Activated CD8-positive, alpha-beta memory T cell treated with anti-CD3 and anti-CD28 coated beads, Interleukin-2, amount 50 U/mL, for 48 hours (primary cell): ENCODE measurements at regions not wholly inside any gene's neighbourhood (a gene's known extent, or its start where the extent isn't known, plus 50 kb on each side); places are given as distances from the start of the nearest gene placed in this dataset.
"Not testable (repeated sequence)": the region's sequence is repeated elsewhere in the genome, so short reads cannot be mapped to it uniquely, and the experiment has no call there.

Experiments
- DNase-seq: peaks from one replicate; pipeline ENCODE4 v3.0.0-alpha.2; 2020

DNA sequence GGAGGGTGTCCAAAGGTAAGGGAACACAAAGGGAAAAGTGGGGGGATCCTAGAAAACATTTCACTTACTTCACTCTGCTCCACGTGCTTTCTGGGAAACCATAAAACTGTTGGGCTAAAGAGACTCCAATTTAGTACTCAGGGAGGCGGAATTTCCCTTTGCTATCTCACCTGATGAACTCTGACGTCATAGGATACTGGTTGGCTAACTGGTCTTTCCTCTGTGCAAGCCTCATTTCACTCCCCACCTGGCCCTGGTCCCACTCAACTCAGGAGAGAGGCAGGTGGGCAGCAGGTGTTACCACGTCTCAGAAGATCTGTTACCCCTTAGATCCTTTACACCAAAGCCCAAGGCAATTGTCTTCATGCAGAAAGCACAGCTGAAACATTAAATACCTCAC is 51.8 kb upstream of the PMAIP1 start:
- DNase-seq, result no peak

DNA sequence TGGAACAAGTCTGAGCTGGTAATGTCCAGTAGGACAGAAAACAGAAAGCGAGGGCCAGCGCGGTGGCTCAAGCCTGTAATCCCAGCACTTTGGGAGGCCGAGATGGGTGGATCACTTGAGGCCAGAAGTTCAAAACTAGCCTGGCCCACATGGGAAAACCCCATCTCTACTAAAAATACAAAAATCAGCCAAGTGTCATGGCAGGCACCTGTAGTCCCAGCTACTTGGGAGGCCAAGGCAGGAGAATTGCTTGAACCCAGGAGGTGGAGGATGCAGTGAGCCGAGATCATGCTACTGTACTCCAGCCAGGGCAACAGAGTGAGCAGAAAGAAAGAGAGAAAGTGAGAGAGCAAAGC is 52.3 kb upstream of the PMAIP1 start:
- not testable (repeated sequence) for DNase-seq

DNA sequence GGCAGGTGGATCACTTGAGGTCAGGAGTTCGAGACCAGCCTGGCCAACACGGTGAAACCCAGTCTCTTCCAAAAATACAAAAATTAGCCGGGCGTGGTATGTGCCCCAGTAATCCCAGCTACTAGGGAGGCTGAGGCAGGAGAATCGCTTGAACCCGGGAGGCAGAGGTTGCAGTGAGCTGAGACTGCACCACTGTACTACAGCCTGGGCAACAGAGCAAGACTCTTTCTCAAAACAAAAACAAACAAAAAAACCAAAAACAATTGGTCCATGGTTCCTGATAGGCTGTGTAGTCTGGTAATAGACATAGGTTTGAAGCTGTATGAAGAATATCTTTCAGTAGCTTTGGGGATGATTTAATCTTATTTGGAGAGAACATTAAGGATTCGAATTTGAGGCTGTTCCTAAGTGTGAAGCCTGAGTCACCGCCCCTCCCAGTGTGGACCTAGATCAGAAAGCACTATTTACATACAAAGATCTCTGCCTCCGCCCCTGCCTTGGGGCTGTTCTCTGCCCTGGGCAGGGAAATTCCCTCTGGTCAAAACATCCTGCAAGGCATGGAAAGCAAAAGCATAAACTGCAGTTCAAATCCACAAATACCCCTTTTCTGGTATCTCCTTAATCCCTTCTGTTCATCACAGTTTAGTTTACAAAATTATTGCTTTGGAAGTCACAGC is 52.8 kb upstream of the PMAIP1 start:
- DNase-seq, result no peak

DNA sequence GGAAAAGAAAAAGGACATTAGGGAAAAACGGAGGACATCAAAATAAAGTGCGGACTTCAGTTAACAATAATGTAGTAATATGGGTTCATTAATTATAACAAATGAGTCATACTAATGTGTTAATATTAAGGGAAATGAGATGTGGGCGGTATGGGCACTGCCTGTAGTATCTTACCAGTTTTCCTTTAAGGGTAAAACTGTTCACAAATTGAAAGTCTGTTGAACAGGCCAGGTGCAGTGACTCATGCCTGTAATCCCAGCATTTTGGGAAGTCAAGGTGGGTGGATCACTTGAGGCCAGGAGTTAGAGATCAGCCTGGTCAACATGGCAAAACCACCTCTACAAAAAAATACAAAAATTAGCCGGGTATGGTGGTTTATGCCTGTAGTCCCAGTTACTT is 56.8 kb upstream of the PMAIP1 start:
- DNase-seq, result no peak

DNA sequence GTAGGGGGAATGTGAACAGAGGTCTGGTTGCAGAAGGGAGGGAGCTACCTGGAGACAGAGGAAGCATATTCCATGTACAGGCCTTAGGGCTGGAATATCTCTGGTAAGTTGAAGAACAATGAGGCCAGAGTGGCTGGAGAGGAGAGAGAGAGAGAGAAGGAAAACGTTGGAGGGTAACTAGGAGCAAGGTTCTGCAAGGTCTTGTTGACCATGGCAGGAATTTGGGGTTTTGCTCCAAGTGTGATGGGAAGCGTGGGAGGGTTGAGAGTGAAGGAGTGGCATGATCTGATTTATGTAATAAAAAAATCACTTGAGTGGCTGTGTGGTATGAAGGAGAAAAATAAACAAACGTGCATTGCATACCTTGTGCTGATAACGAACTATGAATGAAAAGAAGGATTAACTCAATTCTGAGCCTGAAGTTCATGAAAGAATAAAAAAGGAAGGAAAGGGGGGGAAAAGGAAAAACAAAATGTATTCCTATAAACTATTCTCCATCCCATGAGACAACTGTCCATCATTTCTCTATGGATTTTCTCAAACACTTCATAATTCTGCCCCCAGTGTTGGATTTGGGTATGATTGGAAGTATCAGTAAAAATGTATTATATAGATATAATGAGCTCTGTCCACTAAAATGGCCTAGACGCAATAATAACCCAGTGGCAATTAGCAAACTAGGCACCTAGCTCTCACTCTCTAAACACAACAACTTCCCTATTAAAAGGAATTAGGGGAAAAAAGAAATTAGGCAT is 59.7 kb upstream of the PMAIP1 start:
- no peak for DNase-seq

DNA sequence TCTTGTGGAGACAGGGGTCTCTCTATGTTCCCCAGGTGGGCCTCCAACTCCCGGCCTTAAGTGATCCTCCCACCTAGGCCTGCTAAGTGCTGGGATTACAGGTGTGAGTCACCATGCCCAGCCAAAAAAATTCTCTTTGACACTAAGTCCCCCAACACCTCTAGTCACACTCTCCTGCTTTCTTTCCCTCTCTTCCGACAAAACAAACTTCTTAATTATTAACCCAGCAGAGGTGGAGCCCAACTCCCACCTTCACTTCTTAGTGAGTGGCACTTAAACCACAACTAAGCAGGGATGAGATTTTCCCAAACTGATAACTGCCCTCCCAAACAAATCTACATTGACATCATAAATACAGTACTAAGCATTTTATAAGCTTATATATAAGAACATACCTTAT is 60.5 kb upstream of the PMAIP1 start:
- no peak for DNase-seq

DNA sequence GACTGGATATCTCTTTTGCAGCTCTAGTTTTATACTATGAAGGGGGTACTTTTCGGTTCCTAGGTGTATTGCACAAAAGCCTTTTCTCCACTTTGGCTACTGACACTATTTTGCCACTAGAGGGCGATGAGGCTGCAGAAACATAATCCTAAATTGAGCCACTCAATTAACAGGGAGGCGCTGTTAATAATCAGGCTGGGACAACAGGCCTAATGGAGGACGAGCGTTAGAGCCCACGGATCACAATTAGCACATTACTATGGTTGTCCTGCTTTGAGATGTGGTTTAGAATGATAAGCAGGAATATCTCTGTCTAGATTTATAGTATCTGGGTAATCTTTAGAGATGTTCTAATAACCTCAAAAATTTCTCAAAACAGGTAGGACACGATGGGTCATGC is 62.2 kb upstream of the PMAIP1 start:
- DNase-seq, result peak; percentile 50

DNA sequence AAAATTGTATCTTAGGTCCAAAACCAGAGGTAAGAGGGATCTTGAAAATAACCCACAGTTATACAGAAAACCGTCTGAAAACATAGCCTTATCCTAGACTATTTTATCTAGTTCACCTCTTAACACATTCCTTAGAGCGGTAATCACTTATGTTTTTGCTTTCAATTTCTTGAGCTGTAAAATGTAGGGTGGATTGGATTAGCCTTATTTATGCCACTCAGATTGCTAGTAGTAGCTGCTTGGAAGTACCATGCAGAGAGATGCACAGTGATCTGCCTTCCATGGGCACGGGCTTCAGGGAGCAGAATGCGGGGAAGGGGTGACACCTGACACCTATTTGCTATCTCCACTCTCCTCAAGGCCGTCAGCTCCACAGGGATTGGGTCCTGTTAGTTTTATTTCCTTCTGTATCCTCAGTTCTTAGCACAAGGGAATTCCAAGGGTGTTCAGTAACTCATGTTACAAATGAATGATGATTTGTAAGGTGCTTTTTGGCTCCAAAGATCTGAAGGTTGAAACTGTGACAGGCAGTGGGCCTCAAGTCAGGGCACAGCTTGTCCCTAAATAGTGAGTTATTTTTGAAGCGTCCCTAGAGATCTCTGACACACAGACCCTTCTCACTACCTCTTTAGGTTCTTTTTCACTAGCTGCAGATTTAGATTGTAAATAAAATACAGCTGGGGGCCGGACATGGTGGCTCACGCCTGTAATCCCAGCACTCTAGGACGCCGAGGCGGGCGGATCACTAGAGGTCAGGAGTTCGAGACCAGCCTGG is 64.0 kb upstream of the PMAIP1 start:
- peak; percentile 18 for DNase-seq

DNA sequence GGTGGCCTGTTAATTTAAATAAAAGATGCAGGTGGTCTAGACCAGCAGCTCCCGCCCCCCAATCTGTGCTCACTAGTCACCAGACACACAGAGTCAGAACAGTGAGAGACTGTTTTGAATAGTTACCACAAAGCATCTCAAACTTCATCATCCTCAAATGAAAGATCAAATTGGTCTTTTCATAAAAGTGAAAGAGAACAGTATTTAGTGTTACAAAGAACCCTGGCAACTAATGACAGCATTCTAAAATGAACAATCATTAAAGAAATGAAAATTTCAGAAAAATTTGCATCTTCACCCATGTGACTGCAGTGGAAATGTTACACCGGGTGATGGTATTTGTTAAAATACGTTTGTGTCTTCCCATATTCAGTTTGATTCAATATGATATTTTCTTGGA is 65.5 kb upstream of the PMAIP1 start:
- DNase-seq, result no peak

DNA sequence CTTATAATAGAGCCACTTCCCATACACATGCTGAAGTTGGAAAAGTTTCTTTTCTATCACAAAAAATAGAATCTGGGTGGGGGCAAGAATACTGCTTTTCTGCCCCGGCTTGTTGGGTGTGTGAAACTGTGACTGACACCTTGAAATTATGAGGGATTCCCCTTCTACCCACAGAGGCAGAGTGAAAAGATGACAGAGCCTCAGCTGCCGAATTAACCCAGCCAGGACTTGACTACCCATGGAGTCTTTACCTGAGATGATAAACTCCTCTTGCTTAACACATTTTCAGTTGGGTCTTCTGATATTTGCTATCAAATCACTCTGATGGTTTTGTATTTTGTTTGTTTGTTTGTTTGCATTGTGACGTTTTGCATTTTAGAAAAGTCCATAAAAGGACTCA is 66.0 kb upstream of the PMAIP1 start:
- DNase-seq, result peak; percentile 40

DNA sequence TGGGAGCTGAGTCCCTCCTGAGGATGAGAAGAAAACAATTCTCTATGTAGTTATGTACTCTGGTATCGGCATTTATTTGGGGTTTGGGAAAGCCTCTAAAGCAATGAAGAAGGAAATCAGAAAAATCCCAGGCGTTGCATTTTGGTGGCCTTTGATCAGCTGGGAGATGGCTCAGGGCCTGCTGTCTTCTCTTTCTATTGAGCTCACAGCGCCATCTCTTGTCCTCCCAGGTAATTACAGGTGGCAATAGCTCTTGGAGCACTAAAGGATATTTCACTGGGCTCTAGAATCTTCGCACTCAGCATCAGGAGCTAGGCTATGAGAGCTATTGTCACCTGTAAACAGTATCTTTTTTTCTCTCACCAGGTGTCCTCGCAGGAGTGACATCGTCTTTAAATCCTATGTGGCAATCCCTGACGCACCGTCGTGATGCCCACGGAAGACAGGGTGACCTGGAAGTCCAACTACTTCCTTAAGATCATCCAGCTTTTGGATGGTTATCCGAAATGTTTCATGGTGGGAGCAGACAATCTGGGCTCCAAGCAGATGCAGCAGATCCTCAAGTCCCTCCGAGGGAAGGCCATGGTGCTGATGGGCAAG is 76.1 kb upstream of the PMAIP1 start:
- peak; percentile 68 for DNase-seq

DNA sequence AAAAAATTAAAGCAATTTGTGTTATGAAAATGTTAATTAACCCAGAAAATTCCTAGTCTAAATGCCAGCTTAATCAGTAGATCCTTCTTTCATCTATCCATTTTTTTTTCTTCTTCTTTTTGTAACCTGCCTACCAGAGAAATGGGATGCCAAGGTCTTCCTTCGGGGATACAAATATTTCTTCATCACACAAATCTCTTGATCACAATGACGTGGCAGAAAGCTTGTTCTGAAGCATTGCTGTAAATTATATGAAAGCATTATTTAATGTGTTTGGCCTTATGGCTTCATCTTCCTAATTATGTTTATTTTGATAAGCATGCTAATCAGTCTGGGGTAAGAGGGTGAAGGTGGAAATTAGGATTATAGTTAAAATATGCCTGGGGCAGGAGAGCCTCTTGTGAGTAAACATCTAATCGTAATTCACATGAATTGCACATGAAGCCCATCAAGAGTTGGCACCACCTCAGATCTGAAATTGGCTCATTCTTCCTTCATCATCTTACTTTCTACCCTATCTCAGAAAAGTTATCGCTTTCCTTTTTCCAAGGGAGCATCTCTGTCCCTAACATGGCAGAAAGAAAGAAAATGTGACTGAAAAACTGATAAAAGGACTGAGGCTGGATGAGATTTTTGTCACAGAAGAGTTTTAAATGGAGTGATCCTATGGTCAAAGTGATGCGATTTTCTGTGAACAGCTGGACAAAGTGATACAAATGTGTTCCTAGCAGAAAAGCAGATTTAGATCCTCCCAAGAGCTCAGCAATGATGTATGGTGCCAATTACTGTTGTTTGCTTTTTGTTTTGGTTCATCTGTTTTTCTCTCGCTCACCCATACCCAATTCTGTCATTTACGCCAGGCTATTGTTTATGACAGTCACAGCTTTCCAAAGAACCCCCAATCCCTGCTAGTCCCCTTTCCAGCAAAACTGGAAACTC is 76.9 kb upstream of the PMAIP1 start:
- DNase-seq, result no peak

DNA sequence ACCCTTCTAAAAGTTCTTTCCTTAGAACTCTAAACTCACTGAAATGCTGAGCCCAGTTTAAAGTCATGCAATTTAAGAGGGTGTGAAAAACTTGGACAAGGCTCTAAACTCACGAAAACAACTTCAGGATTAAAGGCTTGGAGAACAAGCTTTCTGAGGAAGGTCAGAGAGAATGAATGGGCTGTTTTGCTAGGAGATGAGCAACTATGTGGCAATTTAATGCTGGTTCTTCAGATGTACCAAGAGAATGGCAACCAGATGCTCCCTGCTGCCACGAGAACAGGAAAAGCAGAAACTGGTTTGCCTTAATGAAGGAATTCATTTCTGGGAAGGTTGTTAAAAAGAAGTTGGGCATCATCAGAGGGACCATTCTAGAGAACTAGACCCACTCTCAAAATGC is 77.8 kb upstream of the PMAIP1 start:
- DNase-seq, result no peak

DNA sequence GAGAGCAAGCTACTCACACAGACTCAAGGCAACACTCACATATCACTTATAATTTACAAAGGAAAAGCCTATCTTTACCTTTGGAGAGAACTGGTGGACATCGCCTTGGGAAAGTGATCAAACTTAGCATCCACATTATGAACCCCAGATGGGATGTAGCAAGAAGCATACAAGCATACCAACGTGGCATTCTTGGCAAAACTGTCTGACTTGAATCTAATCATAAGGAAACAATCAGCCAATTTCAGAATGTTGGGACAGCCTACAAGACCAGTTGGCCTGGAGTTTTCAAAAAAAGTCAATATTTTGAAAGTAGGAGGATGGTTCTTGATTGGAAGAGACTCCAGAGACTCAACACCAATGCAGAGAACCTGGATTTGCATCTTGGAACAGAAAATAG is 79.1 kb upstream of the PMAIP1 start:
- DNase-seq, result no peak

DNA sequence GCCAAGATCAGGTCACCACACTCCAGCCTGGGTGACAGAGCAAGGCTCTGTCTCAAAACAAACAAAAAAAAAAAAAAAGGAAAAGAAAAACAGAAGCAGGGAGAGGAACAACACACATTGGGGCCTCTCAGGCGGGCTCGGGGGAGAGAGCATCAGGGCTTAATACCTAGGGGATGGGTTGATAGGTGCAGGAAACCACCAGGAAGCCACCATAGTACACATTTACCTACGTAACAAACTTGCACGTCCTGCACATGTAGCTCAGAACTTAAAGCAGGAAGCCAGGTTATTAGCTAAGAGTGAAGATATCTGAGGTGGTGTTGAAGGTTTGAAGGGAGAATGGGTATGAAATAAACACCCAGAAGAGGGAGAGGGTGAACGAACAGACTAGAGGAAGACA is 81.0 kb upstream of the PMAIP1 start:
- DNase-seq, result no peak

DNA sequence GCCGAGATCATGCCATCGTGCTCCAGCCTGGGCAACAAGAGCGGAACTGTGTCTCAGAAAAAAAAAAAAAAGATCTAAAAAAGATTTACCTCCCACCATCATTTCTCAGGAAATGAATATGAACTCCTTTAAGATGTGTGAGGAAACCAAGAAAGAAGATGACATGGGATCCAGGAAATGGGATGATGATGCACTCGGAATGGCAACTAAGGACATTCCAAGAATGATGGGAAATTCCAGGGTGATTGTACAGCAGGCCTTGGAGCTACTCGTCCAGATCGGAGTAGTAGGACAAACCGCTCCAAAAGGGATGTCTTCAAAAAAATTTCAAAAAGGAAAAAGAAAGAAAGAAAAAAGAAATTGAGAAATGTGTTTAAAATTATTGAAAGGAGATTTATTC is 84.9 kb upstream of the PMAIP1 start:
- DNase-seq, result no peak

DNA sequence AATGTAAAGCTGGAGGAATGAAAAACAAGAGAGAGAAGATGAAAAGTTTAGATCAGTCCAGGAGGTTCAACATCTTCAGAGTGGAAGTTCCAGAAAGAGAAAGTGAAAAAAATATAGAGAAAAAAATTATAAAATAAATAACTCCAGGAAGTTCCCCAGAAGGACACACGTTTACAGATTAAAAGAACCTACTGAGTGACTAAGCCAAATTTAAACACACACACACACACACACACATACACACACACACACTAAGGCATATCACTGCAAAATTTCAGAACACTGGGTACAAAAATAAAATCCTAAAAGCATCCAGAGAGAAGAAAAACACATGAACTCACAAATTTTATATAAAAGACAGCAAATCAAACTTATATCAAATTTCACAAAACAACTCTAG is 85.9 kb upstream of the PMAIP1 start:
- DNase-seq, result no peak

DNA sequence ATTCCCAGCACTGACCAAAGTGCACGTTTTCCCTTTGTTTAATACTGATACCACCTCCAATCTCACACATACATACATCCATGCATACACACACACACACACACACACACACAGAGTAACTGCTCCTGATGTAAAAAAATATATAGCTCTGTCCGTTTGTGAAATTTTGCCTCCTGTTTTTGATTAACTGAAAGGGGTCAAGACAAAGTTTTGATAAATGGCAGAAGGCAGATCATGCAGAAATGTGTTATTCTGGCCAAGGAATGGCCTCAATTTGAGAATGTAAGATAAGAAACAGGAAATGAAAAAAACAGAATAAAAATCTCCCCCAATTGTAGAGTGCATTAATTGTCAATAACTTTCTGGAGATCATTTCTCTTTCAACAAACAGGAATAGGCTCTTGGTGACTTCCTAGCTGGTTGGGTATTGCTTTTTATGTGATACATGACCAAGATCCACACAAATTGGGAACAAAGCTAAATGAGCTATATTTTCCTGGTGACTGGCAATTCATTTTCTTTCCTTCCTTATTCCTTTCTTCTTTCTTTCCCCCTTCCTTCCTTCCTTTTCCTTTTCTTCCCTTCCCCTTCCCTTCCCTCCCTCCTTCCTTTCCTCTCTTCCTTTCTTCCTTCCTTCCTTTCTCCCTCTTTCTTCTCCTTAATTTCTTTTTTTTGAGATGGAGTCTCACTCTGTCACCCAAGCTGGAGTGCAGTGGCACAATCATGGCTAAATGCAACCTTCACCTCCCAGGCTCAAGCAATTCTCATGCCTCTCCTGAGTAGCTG is 88.9 kb upstream of the PMAIP1 start:
- DNase-seq, result no peak

DNA sequence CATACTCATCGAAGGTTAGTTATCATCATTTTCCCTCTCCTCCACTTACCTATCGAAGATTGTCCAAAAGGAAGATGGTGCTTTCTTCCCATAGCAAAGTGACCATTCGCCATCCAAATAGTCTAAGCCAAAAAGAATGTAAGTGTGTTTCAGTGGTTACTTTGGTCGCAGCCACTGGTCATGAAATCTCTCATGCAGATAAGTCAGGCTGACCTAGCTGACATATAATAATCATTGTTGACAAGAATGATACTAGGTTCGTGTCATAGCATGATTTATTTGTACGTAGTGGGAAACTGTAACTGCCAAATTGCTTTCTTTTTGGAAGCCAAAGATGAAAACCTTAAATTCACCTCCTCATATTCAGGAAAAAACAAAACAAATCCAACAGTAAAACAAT is 89.6 kb upstream of the PMAIP1 start:
- no peak for DNase-seq

DNA sequence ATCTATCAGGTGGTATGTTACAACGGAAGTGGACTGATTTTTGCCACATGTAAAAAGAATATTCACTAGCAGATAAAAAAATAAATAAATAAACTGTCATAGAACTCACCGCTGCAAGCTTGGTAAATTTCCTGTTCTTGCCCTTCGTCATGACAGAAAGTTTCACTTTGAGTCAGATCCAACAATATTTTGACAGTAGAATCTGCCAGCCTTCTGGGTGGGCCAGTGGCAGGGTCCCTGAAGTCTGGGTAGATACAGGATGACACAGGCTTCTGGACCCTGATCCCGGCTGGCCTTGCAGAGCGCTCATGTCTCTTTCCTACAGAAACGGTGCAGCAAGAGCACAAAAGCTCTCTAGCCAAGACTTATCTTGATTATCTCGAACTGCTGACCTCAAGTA is 97.8 kb upstream of the PMAIP1 start:
- DNase-seq, result no peak

DNA sequence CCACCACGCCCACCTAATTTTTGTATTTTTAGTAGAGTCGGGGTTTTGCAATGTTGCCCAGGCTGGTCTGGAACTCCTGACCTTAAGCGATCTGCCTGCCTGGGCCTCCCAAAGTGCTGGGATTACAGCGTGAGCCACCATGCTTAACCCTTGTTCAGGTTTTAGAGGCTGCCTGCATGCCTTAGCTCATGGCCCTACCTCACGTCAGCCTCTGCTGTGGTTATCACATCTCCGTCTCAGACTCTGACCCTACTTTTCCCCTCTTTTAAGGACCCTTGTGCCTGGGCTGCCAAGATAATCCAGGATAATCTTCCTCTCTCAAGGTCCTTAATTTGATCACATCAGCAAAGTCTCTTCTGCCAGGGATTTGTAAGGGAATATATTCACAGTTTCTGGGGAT is 98.2 kb upstream of the PMAIP1 start:
- no peak for DNase-seq

DNA sequence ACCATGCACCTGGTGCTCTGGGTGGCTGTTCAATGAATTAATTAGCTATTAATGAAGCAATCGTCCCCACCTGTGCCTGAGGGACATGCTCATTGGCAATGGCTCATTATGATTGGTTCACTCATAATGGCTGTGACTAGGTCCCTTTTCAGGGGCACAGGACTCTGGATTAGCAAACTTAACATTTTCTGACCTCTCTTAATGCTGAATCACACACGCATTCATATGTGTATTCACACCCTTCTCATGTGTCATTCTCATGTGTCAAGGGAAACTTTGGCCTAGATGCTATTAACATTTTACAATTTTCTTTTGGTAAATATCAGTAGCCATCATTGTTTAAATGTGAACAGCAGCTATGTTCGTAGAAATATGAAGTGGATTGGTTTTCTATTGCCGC is 98.9 kb upstream of the PMAIP1 start:
- DNase-seq, result no peak
